GM12801 (cell line): ENCODE measurements at regions not wholly inside any gene's neighbourhood (a gene's known extent, or its start where the extent isn't known, plus 50 kb on each side); places are given as distances from the start of the nearest gene placed in this dataset.

ENCODE experiments used
- CTCF ChIP-seq: IDR thresholded peaks from one replicate; pipeline ENCODE4 v1.5.1; 2011; ENCODE audit warnings: control low read depth; ENCODE audit not compliant: insufficient read length; ENCODE audit errors: extremely low read depth

- TF ChIP-seq CTCF: no peak
Measured at GRCh38 chr1:38402230-38402815, 355.7 kb upstream of the POU3F1 start.

- no peak for TF ChIP-seq CTCF
Measured at GRCh38 chr1:38396606-38397005, 350.0 kb upstream of the POU3F1 start.

- no peak for TF ChIP-seq CTCF
Measured at GRCh38 chr1:38394303-38394702, 347.7 kb upstream of the POU3F1 start.

- no peak for TF ChIP-seq CTCF
Measured at GRCh38 chr1:38392861-38393260, 346.3 kb upstream of the POU3F1 start.

- TF ChIP-seq CTCF: no peak
Measured at GRCh38 chr1:38381256-38381655, 334.7 kb upstream of the POU3F1 start.

- TF ChIP-seq CTCF: no peak
Measured at GRCh38 chr1:38376577-38376976, 330.0 kb upstream of the POU3F1 start.

- no peak for TF ChIP-seq CTCF
Measured at GRCh38 chr1:38375035-38375434, 328.4 kb upstream of the POU3F1 start.

GRCh38 chr1:38371505-38371844 lies 324.9 kb upstream of the POU3F1 start:
- no peak for TF ChIP-seq CTCF
